Tibial artery (tissue), 4 donors: ENCODE measurements at regions not wholly inside any gene's neighbourhood (a gene's known extent, or its start where the extent isn't known, plus 50 kb on each side); places are given as distances from the start of the nearest gene placed in this dataset.
"Not testable (repeated sequence)": the region's sequence is repeated elsewhere in the genome, so short reads cannot be mapped to it uniquely, and the experiment has no call there.

Experiments used
- DNase-seq, 2 donors: peaks; one replicate each; pipeline ENCODE4 v3.0.0-alpha.2; 2019
- H3K27ac ChIP-seq, 2 donors: fragments of 200-600 bp; sonication (generic) in 1 of 2; 1 replicate in 1 of 2; 2 replicates in 1 of 2; pipeline ENCODE4 v1.5.1; 2018 to 2019; ENCODE audit warnings: mild to moderate bottlenecking in 1 of 2
- H3K27me3 ChIP-seq, 2 donors: fragments of 200-600 bp; sonication (generic) in 1 of 2; one replicate each; pipeline versions ENCODE4 v1.5.1 to v1.6.0; 2016 to 2019
- H3K36me3 ChIP-seq, 3 donors: fragments of 200-600 bp; sonication (generic) in 2 of 3; one replicate each; pipeline ENCODE4 v1.5.1; 2016 to 2019; ENCODE audit warnings: mild to moderate bottlenecking in 2 of 3
- H3K4me1 ChIP-seq, 4 donors: fragments of 200-600 bp; sonication (generic) in 2 of 4; 1 replicate in 3 of 4; 2 replicates in 1 of 4; pipeline ENCODE4 v1.5.1; 2016 to 2019
- H3K4me3 ChIP-seq, 2 donors: fragments of 200-600 bp; sonication (generic) in 1 of 2; 1 replicate in 1 of 2; 2 replicates in 1 of 2; pipeline ENCODE4 v1.5.1; 2018 to 2019; ENCODE audit warnings: mild to moderate bottlenecking in 2 of 2
- H3K9me3 ChIP-seq, 3 donors: fragments of 200-600 bp; sonication (generic) in 1 of 3; one replicate each; pipeline ENCODE4 v1.5.1; 2016 to 2019
- intact Hi-C: fragments of 100-400 bp; cut with DNase I; formaldehyde crosslinking; loops from one replicate; pipeline ENCODE4 v1.15.0; 2023; ENCODE audit warnings: low total_unique reads
- TF ChIP-seq, protein P1 (sequence below), 2 experiments: fragments of 200-600 bp in 1 of 2; fragments of 450-650 bp in 1 of 2; IDR thresholded peaks; one replicate each; pipeline ENCODE4 v1.5.1; 2017 to 2019; ENCODE audit warnings: antibody characterized with exemption in 2 of 2, mild to moderate bottlenecking in 1 of 2, moderate library complexity in 1 of 2

DNA sequence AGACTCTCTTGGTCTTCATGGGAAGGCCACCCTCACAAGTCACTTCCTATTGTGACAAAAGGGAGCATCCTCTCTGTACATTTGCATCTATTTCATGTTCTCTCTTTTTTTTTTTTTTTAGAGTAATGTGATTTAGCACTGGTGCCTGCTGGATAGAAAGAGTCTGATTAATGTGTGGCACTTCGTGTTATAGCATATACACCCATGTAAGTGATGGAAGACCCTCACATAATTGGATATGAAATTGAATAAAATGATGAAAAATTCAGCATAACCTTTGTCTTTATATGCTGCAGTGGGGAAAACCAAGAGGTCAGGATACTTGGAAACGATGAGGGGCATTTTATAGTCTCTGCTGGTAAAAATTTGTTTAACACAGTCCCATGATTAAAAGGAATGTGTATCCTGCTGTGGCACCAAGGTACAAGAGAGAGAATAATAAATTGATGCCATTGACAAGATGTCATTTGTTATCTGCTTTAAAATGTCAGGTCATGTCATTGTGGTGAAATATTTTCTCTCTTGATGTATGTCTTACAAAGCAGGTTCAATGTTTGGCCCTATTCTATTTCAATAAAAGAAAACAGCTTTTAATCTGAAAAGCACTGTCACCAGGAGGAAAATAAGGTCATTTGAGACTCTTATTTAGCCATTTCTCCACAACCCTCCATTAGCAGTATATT, 1115.4 kb downstream of the STPG2 start:
- no peak for DNase-seq
- Histone ChIP-seq H3K4me1 (no peaks in the 10 kb centered on the region), H3K9me3 (no peaks in the 10 kb centered on the region), H3K27ac (no peak overlapping the region), H3K36me3 (no peaks in the 10 kb centered on the region), H3K4me3 (no peak overlapping the region), H3K27me3 (no peaks in the 10 kb centered on the region)
- intact Hi-C loops: no loop called here
- TF ChIP-seq, protein P1, sequence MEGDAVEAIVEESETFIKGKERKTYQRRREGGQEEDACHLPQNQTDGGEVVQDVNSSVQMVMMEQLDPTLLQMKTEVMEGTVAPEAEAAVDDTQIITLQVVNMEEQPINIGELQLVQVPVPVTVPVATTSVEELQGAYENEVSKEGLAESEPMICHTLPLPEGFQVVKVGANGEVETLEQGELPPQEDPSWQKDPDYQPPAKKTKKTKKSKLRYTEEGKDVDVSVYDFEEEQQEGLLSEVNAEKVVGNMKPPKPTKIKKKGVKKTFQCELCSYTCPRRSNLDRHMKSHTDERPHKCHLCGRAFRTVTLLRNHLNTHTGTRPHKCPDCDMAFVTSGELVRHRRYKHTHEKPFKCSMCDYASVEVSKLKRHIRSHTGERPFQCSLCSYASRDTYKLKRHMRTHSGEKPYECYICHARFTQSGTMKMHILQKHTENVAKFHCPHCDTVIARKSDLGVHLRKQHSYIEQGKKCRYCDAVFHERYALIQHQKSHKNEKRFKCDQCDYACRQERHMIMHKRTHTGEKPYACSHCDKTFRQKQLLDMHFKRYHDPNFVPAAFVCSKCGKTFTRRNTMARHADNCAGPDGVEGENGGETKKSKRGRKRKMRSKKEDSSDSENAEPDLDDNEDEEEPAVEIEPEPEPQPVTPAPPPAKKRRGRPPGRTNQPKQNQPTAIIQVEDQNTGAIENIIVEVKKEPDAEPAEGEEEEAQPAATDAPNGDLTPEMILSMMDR (IDR thresholded peaks at IDR 0.05): no peak

DNA sequence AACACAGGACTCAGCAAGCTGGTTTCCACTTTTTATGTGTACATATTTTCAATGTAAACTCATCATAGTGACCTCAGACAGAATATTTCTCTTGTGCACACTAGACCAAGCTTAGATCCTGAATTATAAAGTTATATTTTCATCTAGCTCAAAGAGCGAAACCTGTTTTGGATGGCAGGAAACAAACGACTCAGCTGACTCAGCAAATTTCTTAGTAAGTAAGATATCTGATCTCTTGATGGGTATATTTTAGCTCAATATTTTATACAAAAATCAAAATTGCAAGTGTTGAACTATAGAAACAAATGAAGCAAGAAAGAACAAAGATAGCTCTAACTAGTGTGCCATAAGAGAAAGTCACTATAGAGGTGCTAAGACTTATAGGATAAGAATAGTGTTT, 1114.5 kb downstream of the STPG2 start:
- intact Hi-C loops: no loop called here
- Histone ChIP-seq H3K9me3 (no peaks in the 10 kb centered on the region), H3K36me3 (no peaks in the 10 kb centered on the region), H3K27ac (no peak overlapping the region), H3K4me3 (no peak overlapping the region), H3K4me1 (no peaks in the 10 kb centered on the region), H3K27me3 (no peaks in the 10 kb centered on the region)
- DNase-seq: no peak
- TF ChIP-seq, protein P1 (IDR thresholded peaks at IDR 0.05): no peak

DNA sequence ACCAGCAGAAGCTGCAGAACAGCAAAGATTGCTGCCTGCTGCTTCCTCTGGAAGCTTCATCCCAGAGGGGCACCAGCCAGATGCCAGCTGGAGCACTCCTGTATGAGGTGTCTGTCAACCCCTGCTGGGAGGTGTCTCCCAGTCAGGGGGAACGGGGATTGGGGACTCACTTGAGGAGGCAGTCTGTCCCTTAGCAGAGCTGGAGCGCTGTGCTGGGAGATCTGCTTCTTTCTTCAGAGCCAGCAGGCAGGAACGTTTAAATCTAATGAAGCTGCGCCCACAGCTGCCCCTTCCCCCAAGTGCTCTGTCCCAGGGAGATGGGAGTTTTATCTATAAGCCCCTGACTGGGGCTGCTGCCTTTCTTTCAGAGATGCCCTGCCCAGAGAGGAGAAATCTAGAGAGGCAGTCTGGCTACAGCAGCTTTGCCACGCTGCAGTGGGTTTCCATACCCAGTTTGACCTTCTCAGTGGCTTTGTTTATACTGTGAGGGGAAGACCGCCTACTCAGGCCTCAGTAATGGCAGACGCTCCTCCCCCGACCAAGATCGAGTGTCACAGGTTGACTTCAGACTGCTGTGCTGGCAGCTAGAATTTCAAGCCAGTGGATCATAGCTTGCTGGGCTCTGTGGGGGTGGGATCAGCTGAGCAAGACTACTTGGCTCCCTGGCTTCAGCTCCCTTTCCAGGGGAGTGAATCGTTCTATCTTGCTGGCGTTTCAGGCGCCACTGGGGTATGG, 1105.7 kb downstream of the STPG2 start:
- H3K27me3 ChIP-seq, H3K36me3 ChIP-seq, H3K9me3 ChIP-seq, H3K4me1 ChIP-seq, DNase-seq, intact Hi-C loops, H3K4me3 ChIP-seq, H3K27ac ChIP-seq: not testable (repeated sequence)

DNA sequence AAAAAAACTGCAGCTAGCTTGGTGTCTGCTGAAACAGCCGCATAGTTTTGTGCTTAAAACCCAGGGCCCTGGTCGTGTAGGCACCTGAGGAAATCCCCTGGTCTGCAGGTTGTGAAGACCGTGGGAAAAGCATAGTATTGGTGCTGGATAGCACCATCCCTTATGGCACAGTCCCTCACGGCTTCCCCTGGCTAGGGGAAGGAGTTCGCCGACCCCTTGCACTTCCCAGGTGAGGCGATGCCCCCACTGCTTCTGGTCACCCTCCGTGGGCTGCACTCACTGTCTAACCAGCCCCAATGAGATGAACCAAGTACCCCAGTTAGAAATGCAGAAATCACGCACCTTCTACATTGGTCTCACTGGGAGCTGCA, 1105.1 kb downstream of the STPG2 start:
- H3K9me3 ChIP-seq: no peaks in the 10 kb centered on the region
- H3K4me1 ChIP-seq: no peaks in the 10 kb centered on the region
- H3K27ac ChIP-seq: no peak overlapping the region
- no peak for DNase-seq
- intact Hi-C loops: no loop called here
- H3K4me3 ChIP-seq: no peak overlapping the region
- TF ChIP-seq, protein P1 (IDR thresholded peaks at IDR 0.05): no peak
- H3K36me3 ChIP-seq: no peaks in the 10 kb centered on the region
- no peaks in the 10 kb centered on the region for H3K27me3 ChIP-seq

GRCh38 chr4:97072666-97073065, 1070.6 kb downstream of the STPG2 start:
- DNase-seq: no peak
- Histone ChIP-seq H3K4me1 (no peaks in the 10 kb centered on the region), H3K9me3 (no peaks in the 10 kb centered on the region), H3K4me3 (no peak overlapping the region), H3K27me3 (no peaks in the 10 kb centered on the region), H3K27ac (no peak overlapping the region), H3K36me3 (no peaks in the 10 kb centered on the region)
- TF ChIP-seq, protein P1 (IDR thresholded peaks at IDR 0.05): no peak
- intact Hi-C loops: no loop called here

DNA sequence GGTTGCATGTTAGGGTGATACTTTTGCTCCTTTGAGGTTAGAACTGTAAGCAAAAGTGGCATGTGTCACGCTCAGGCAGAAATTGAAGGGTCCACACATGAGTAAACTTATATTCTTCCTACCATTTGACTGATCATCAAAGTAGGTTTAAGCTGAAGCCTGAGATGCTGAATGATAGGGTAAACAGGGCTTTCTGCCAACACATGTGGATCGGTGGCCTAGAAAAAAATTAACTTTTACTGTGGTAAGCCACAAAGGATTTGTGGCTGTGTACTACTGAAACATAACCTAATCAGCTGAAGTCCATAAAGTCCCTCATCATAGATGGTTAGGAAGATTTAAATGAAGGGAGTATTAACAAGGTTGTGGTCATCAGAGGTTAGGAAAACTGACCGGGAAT, 1070.1 kb downstream of the STPG2 start:
- Histone ChIP-seq H3K27ac (no peak overlapping the region), H3K4me1 (no peaks in the 10 kb centered on the region), H3K4me3 (no peak overlapping the region), H3K27me3 (no peaks in the 10 kb centered on the region), H3K9me3 (no peaks in the 10 kb centered on the region), H3K36me3 (no peaks in the 10 kb centered on the region)
- no peak for DNase-seq
- TF ChIP-seq, protein P1 (IDR thresholded peaks at IDR 0.05): no peak
- intact Hi-C loops: no loop called here
